LNCaP clone FGC (cell line): ENCODE measurements at regions not wholly inside any gene's neighbourhood (a gene's known extent, or its start where the extent isn't known, plus 50 kb on each side); places are given as distances from the start of the nearest gene placed in this dataset.

Experiments used
- DNase-seq: peaks from one replicate; pipeline ENCODE4 v3.0.0-alpha.2; 2011; ENCODE audit warnings: low read depth
- H3K4me3 ChIP-seq: 2 replicates; pipeline ENCODE4 v1.5.1; 2011; ENCODE audit warnings: mild to moderate bottlenecking, low read depth, low read length, control low read depth
- CTCF ChIP-seq: IDR thresholded peaks from 2 replicates; pipeline ENCODE4 v1.5.1; 2012; ENCODE audit warnings: mild to moderate bottlenecking; ENCODE audit not compliant: control insufficient read depth, insufficient read depth; ENCODE audit errors: extremely low read depth

DNA sequence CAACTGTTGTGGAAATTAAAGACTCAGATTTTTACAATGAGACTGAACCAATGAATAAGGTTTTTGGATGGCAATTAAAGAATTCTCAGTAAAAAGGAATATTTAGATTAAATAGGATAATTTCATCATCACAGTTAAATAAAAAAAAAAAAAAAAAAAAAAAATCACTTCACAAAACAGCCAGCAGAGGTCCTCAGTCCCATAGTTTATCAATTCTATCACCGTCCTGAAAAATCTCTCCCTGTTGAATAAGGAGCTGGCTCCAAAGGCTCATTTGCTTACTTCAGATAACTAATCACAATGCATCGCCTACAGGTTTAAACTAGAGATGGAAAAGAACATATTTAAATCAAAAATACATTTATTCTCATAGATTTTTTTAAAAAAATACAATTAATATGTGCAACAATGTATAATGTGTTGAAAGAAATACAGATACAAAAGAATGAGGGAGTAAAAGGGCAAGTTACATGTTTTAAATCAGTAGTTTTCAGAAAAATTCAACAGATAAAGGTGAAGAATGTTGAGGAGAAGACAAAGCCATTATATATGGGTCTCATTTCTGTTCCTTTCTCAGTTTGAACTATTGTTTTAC, 175.8 kb upstream of the CHD1 start:
- H3K4me3 ChIP-seq = no peak overlapping the region
- peak; percentile 39 for TF ChIP-seq CTCF
- peak; percentile 35 for DNase-seq

GRCh38 chr5:99102073-99102697, 173.4 kb upstream of the CHD1 start:
- peak; percentile 37 for DNase-seq
- H3K4me3 ChIP-seq = no peak overlapping the region
- no peak for TF ChIP-seq CTCF

DNA sequence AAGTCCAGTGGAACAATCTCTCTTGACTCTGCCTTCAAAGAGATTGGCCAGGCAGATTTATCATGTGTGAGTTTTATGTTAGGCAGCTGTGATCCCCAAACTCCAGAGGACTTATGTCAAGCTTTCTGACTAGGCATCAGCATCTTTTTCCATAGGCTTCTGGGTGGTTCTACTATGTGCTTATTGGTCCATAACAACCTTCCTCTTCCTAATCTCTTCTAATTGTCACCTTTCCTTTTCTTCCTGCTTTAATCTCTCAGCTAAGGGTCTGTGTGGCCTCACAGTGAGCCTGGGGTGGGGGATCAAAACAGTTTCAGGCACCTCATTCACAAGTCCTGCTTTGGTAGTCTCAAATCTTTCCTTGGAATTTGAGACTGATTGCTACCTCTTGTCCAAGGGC, 170.9 kb upstream of the CHD1 start:
- no peak for DNase-seq
- TF ChIP-seq CTCF = no peak
- no peak overlapping the region for H3K4me3 ChIP-seq

- no peak overlapping the region for H3K4me3 ChIP-seq
- TF ChIP-seq CTCF = no peak
- no peak for DNase-seq
Measured at GRCh38 chr5:99089822-99090549, 161.2 kb upstream of the CHD1 start.

DNA sequence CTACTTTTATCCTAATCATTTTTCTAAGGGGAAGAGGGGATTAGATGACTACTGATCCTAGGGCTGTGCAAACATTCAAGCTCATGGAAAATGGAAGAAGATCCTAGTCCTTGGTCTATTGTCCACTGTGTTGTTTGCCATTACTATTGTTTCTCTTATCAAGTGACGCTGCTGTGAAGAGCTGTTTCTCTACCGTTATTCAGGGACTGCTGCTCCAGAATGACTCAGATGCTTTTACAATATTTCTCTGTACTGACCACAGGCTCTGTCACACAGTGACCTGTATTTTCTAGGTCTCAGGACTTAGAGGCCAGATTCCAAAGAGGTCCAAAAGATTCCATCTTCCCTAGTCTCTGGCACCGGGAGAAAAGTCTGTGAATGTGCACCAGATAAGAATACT, 159.5 kb upstream of the CHD1 start:
- H3K4me3 ChIP-seq = no peak overlapping the region
- DNase-seq = no peak
- no peak for TF ChIP-seq CTCF

DNA sequence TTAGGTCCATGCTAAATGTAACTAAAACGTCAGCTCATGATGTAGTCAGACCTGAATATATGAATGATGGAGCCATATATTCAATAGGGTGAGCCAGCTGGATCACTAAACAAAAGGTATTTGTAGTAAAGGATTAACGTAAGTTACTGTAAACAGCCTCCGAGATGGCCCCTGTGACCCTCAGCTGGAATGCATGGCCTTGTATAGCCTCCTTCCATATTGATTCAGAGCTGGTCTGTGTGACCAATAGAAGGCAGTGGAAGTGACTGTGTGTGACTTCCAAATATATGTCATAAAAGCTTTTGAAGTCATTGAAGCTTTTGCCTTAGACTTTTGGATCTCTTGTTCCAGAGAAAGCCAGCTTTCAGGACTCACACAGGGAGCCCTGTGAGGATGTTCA, 154.4 kb upstream of the CHD1 start:
- no peak for DNase-seq
- H3K4me3 ChIP-seq = no peak overlapping the region
- no peak for TF ChIP-seq CTCF
